ENCODE measurements at regions not wholly inside any gene's neighbourhood (a gene's known extent, or its start where the extent isn't known, plus 50 kb on each side); places are given as distances from the start of the nearest gene placed in this dataset.

GRCh38 chr18:11377766-11378540 is 228.6 kb upstream of the PIEZO2 start:
- ATAC-seq = no peak
- in situ Hi-C loops (cut with MboI; ENCODE audit: low sequenced_read_pairs in 4 of 4) (no loop called here), intact Hi-C loops (cut with DNase I; ENCODE audit: low total_unique reads) (no loop called here)
- no peak for TF ChIP-seq POLR2A (IDR thresholded peaks at IDR 0.05)
- no peak for TF ChIP-seq CTCF (IDR thresholded peaks at IDR 0.05 in 4 of 5, conservative IDR thresholded peaks at IDR 0.05 in 1 of 5)
- H3K36me3 ChIP-seq = no peaks in the 10 kb centered on the region
- DNase-seq = no peak
- H3K27me3 ChIP-seq = no peaks in the 10 kb centered on the region
- no peaks in the 10 kb centered on the region for H3K9me3 ChIP-seq
- H3K27ac ChIP-seq = no peak overlapping the region
- H3K4me3 ChIP-seq = no peak overlapping the region
- no peaks in the 10 kb centered on the region for H3K4me1 ChIP-seq

- TF ChIP-seq CTCF (IDR thresholded peaks at IDR 0.05 in 4 of 5, conservative IDR thresholded peaks at IDR 0.05 in 1 of 5) (no peak), POLR2A (IDR thresholded peaks at IDR 0.05) (no peak)
- peaks cover 6 to 13% of the 10 kb centered on the region in 2 donors for H3K4me1 ChIP-seq
- H3K36me3 ChIP-seq = no peaks in the 10 kb centered on the region
- H3K27me3 ChIP-seq = no peaks in the 10 kb centered on the region
- no peak overlapping the region for H3K4me3 ChIP-seq
- intact Hi-C loops (cut with DNase I; ENCODE audit: low total_unique reads) (no loop called here), in situ Hi-C loops (cut with MboI; ENCODE audit: low sequenced_read_pairs in 4 of 4) (no loop called here)
- no peak for ATAC-seq
- no peak for DNase-seq
- H3K9me3 ChIP-seq = no peaks in the 10 kb centered on the region
- no peak overlapping the region for H3K27ac ChIP-seq
Measured at GRCh38 chr18:11372163-11372562, 222.8 kb upstream of the PIEZO2 start.

GRCh38 chr18:11369556-11369955 is 220.2 kb upstream of the PIEZO2 start:
- ATAC-seq (no peak), DNase-seq (no peak)
- Histone ChIP-seq H3K4me1 (peaks cover 11 to 25% of the 10 kb centered on the region in 2 donors), H3K36me3 (no peaks in the 10 kb centered on the region), H3K4me3 (no peak overlapping the region), H3K9me3 (no peaks in the 10 kb centered on the region), H3K27me3 (no peaks in the 10 kb centered on the region), H3K27ac (peak overlapping the region in 2 of 4 donors; percentile 92 to 95)
- in situ Hi-C loops (cut with MboI; ENCODE audit: low sequenced_read_pairs in 4 of 4) (no loop called here), intact Hi-C loops (cut with DNase I; ENCODE audit: low total_unique reads) (loop anchor here (5.0 kb wide), 1 partner anchor 613 kb away; the partner anchor contains the start of gene IMPA2)
- TF ChIP-seq POLR2A (IDR thresholded peaks at IDR 0.05) (no peak), CTCF (IDR thresholded peaks at IDR 0.05 in 4 of 5, conservative IDR thresholded peaks at IDR 0.05 in 1 of 5) (no peak)

- H3K36me3 ChIP-seq = no peaks in the 10 kb centered on the region
- H3K27ac ChIP-seq = peak overlapping the region; percentile 91 to 95 (median 92)
- TF ChIP-seq POLR2A (IDR thresholded peaks at IDR 0.05) (no peak), CTCF (IDR thresholded peaks at IDR 0.05 in 4 of 5, conservative IDR thresholded peaks at IDR 0.05 in 1 of 5) (no peak)
- in situ Hi-C loops (cut with MboI; ENCODE audit: low sequenced_read_pairs in 4 of 4) (no loop called here), intact Hi-C loops (cut with DNase I; ENCODE audit: low total_unique reads) (loop anchor here (5.0 kb wide), 1 partner anchor 614 kb away; the partner anchor contains the start of gene IMPA2)
- H3K27me3 ChIP-seq = no peaks in the 10 kb centered on the region
- H3K4me3 ChIP-seq = no peak overlapping the region
- ATAC-seq (no peak), DNase-seq (no peak)
- no peaks in the 10 kb centered on the region for H3K9me3 ChIP-seq
- peaks cover 11 to 25% of the 10 kb centered on the region in 2 donors for H3K4me1 ChIP-seq
Measured at GRCh38 chr18:11368020-11368419, 218.7 kb upstream of the PIEZO2 start.

All from gastrocnemius medialis (tissue), 4 donors.